COLO668 (cell line): ENCODE measurements at regions not wholly inside any gene's neighbourhood (a gene's known extent, or its start where the extent isn't known, plus 50 kb on each side); places are given as distances from the start of the nearest gene placed in this dataset.
"Not testable (repeated sequence)": the region's sequence is repeated elsewhere in the genome, so short reads cannot be mapped to it uniquely, and the experiment has no call there.

Source experiments
- DNase-seq: peaks from one replicate; lab custom pipeline; 2025; ENCODE audit not compliant: unreplicated experiment; lab: John Stamatoyannopoulos, UW

DNA sequence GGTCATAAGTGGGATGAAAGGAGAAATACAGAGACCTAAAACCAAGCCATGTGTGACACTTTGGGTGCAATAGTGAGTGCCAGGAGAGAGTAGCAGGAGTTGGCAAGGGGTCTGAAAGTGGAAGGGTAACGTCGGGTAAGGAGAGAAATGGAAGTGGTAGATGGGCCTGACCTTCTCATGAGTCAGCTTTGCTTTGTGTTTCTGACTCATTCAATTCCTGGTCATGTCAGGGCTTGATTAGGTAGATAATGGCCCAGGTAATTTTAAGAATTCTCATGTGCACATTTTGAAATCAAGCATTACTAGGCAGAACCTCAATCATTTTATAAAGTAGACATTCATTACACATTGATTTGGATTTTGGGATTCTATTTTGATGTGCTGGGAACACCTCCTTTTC, 262.5 kb downstream of the SOX2 start:
- DNase-seq = no peak

- DNase-seq = no peak
Measured at GRCh38 chr3:181976526-181976925, 264.8 kb downstream of the SOX2 start.

DNA sequence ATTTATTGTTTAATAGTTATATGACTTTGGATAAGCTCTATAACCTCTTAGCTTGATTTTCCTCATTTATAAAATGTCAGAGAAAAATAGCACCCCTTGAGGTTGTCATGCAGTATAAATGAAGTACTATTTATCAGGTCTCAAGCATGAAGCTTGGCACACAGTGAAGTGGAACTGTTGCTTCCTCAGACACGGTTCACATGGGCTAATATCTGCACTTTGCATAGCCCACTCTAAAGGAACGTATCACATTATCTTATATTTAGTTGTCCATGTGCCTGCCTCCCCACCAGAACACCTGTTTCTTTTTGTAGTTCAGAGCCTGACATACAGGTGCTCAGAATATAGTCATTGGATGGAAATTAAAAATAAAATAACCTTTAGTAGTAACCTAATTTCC, 273.7 kb downstream of the SOX2 start:
- no peak for DNase-seq

GRCh38 chr3:181987736-181988135, 276.0 kb downstream of the SOX2 start:
- no peak for DNase-seq

GRCh38 chr3:181998828-181999227, 287.1 kb downstream of the SOX2 start:
- no peak for DNase-seq

DNA sequence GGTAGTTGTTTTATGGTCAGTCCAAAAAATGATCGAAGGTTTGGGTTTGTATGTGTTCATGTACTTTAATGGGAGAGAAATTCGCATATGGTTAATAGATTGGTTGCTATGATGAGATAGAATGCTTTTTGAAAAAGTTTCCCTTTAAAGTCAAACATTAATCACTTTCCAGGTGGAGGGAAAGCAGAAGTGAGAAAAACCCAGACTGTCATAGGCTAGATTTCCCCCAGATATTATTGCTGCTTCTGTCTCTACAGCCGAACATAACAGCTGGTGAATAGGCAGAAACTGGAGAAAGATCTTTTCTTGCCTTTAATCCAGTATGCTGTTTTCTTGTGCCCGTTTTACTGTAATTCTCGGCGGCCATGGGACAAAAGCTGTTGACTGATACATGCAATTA, 287.6 kb downstream of the SOX2 start:
- no peak for DNase-seq

- no peak for DNase-seq
Measured at GRCh38 chr3:182000447-182000846, 288.7 kb downstream of the SOX2 start.

DNA sequence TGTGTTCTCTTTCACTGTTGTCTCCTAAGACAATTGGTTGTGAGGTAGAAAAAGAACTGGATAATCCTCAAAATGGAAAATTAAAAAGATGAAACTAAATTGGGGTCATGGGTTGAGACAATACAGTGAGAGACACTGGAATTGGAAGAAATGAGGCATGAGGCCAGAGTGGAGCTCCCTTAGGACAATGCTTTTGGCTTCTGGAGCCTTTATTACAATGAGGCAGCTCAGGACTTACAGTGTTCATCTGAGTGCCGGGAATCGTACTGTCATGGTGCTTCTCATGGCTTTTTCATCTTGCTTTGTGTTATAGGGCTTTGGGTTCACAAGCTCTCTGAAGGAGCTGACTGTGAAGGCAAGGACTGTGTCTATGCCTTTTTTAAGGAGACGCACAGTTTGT, 293.5 kb downstream of the SOX2 start:
- DNase-seq = no peak

DNA sequence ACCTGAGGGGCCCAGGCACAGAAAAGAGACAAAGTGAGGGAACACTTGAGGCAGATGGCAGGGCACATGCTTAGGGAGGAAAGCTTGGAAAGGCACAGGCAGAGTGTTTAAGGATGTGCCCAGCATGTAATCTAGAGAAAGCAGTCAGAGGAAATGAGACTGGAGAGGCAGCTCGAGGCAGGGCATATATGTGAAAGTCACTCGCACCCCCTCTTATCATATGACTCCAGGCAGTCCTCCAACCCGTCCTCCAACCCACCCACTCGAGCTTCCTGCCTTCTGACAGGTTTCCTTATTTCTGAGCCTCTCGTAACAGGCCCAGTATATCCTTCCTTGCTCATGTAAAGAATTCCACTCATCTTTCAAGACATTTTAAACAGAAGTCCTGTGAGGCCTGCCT, 294.0 kb downstream of the SOX2 start:
- DNase-seq = no peak

DNA sequence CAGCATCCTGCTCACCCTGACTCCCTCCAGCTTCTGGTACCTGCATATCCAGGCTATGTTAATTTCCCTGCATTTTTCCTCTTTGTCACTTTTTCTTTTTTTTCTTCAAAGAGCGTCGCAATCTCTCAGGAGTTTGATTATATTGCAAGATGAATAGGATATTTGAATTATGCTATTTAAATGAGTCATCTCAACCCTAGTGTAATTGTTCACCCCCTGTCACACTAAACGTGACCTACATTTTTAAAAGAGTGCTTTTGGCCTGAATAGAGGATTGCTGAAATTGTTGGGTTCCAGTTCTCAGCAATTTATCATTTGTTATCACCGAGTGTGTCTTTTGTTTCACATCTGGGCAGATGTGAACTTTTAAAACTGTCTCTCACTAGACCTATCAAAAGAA, 294.7 kb downstream of the SOX2 start:
- DNase-seq = no peak

- DNase-seq = no peak
Measured at GRCh38 chr3:182007441-182007840, 295.7 kb downstream of the SOX2 start.

GRCh38 chr3:182018361-182018760, 306.6 kb downstream of the SOX2 start:
- no peak for DNase-seq

DNA sequence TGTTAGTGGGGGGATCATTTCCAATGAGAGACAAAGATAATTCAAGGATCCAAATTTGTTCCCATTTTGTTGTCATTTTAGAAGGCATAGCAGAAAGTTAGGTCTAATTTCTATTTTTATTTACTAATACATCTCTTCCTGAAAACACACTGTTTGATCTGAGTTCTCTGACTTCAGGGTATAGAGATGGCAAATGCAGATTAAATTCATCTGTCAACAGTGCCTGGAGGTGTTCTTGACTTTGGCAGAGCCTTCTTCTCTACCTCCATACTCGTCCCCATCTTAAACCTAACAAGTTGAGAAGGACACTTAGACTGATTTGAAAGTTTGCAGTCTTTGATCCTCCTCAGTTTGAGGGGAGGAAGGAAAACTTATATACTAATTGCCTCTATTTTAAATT, 308.2 kb downstream of the SOX2 start:
- DNase-seq = no peak

GRCh38 chr3:182023843-182024242, 312.1 kb downstream of the SOX2 start:
- DNase-seq = no peak

- DNase-seq = no peak
Measured at GRCh38 chr3:182027366-182027765, 315.6 kb downstream of the SOX2 start.

- no peak for DNase-seq
Measured at GRCh38 chr3:182028081-182028480, 316.4 kb downstream of the SOX2 start.

GRCh38 chr3:182034231-182034630, 322.5 kb downstream of the SOX2 start:
- DNase-seq = not testable (repeated sequence)

GRCh38 chr3:182035324-182035723, 323.6 kb downstream of the SOX2 start:
- DNase-seq = no peak

DNA sequence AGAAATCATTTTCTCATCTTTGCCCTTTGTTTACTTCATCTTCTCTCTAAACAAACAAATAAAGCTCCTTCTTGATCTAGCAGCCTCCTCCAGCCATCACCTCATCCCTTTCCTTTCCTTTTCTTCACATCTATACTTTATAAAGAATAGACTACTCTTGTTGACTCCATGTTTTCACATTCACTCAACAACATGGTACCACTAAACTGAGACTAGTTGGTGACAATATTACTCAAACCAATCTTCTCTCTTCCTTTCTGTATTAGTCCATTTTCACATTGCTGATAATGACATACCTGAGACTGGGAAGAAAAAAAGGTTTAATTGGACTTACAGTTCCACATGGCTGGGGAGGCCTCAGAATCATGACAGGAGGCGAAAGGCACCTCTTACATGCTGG, 324.7 kb downstream of the SOX2 start:
- no peak for DNase-seq

- DNase-seq = no peak
Measured at GRCh38 chr3:182041668-182042291, 330.1 kb downstream of the SOX2 start.

DNA sequence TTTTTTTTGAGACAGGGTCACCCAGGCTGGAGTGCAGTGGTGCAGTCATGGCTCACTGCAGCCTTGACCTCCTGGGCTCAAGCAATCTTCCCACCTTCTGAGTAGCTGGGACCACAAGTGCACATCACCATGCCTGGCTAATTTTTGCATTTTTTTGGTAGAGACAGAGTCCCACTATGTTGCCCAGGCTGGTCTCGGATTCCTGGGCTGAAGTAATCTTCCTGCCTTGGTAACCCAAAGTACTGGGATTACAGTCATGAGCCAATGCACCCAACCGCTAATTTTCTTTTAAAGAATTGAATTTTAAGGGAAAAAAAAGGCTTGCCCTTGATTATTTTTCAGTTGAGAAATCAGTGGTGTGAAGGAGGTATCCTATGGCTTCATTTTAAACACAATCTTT, 334.0 kb downstream of the SOX2 start:
- DNase-seq = no peak

GRCh38 chr3:182046166-182046764, 334.5 kb downstream of the SOX2 start:
- DNase-seq = no peak

- no peak for DNase-seq
Measured at GRCh38 chr3:182050932-182051331, 339.2 kb downstream of the SOX2 start.
